Fibroblast of lung (primary cell): ENCODE measurements at regions not wholly inside any gene's neighbourhood (a gene's known extent, or its start where the extent isn't known, plus 50 kb on each side); places are given as distances from the start of the nearest gene placed in this dataset.

Source experiments
- DNase-seq, 2 donors: peaks; one replicate each; pipeline versions ENCODE4 v3.0.0 to v3.0.0-alpha.2; 2010; ENCODE audit warnings: low read depth in 2 of 2
- H2AFZ ChIP-seq: 2 replicates; pipeline ENCODE4 v1.5.1; 2012; ENCODE audit warnings: low read length, control low read depth, inconsistent platforms
- H3K27ac ChIP-seq: 2 replicates; pipeline ENCODE4 v1.5.1; 2011; ENCODE audit warnings: low read length, control low read depth; ENCODE audit not compliant: insufficient read depth
- H3K27me3 ChIP-seq: 2 replicates; pipeline ENCODE4 v1.5.1; 2011; ENCODE audit warnings: mild to moderate bottlenecking, low read length; ENCODE audit not compliant: control insufficient read depth, insufficient read depth
- H3K36me3 ChIP-seq: 2 replicates; pipeline ENCODE4 v1.5.1; 2011; ENCODE audit warnings: low read length; ENCODE audit not compliant: control insufficient read depth, insufficient read depth
- H3K4me1 ChIP-seq: 2 replicates; pipeline ENCODE4 v1.5.1; 2011; ENCODE audit warnings: low read length; ENCODE audit not compliant: control insufficient read depth, insufficient read depth; ENCODE audit errors: extremely low read depth
- H3K4me2 ChIP-seq: 2 replicates; pipeline ENCODE4 v1.5.1; 2011; ENCODE audit warnings: low read length, control low read depth; ENCODE audit not compliant: insufficient read depth; ENCODE audit errors: extremely low read depth
- H3K4me3 ChIP-seq, 4 experiments: fragments of 200-600 bp in 1 of 4; sonication (generic) in 1 of 4; replicated peaks in 1 of 4; 2 replicates each; pipeline ENCODE4 v1.5.1; 2011 to 2016; ENCODE audit warnings: low read length in 4 of 4, low read depth in 3 of 4, mild to moderate bottlenecking in 3 of 4, control low read depth in 2 of 4, inconsistent platforms in 1 of 4, mixed read lengths in 1 of 4; ENCODE audit not compliant: insufficient read depth in 1 of 4; ENCODE audit errors: control extremely low read depth in 1 of 4
- H3K79me2 ChIP-seq: 2 replicates; pipeline ENCODE4 v1.5.1; 2012; ENCODE audit warnings: mild to moderate bottlenecking, low read length, inconsistent platforms; ENCODE audit not compliant: control insufficient read depth, insufficient read depth
- H3K9ac ChIP-seq: 2 replicates; pipeline ENCODE4 v1.5.1; 2011; ENCODE audit warnings: mild to moderate bottlenecking, low read length, control low read depth; ENCODE audit not compliant: insufficient read depth
- H3K9me3 ChIP-seq: 2 replicates; pipeline ENCODE4 v1.5.1; 2012; ENCODE audit warnings: low read depth, low read length; ENCODE audit not compliant: control insufficient read depth, insufficient read depth
- H4K20me1 ChIP-seq: 2 replicates; pipeline ENCODE4 v1.5.1; 2011; ENCODE audit warnings: low read length; ENCODE audit not compliant: control insufficient read depth, insufficient read depth; ENCODE audit errors: extremely low read depth
- EZH2 ChIP-seq: IDR thresholded peaks from 2 replicates; pipeline ENCODE4 v1.5.1; 2012; ENCODE audit warnings: low read length, control low read depth, mild to moderate bottlenecking; ENCODE audit errors: missing control alignments
- TF ChIP-seq, protein P1 (sequence below), 2 donors: IDR thresholded peaks in 1 of 2; conservative IDR thresholded peaks in 1 of 2; 1 replicate in 1 of 2; 2 replicates in 1 of 2; pipeline ENCODE4 v1.5.1; 2011 to 2012; ENCODE audit warnings: low read length in 2 of 2, control low read depth in 1 of 2, inconsistent platforms in 1 of 2, low read depth in 1 of 2, mild to moderate bottlenecking in 1 of 2

DNA sequence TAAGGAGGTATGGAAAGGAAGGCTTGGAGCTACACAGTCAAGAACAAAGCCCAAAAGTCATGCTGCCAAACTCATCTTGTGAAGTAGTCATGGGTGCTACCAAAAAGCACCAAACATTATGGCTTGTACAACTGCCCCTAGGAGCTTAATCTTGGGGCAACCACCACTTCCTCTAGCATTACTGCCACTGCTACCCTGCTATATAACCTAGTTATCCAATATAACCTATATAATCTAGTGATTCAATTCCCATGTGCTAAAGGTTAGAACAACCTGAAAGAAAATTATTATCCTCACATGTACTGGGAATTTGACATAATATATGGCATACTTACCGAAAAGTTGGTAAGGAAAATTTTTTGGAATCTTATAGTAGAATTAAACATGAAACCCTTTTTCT lies 102.6 kb upstream of the RBBP8 start:
- Histone ChIP-seq H4K20me1 (no peaks in the 10 kb centered on the region), H3K4me1 (peaks cover 2% of the 10 kb centered on the region)

DNA sequence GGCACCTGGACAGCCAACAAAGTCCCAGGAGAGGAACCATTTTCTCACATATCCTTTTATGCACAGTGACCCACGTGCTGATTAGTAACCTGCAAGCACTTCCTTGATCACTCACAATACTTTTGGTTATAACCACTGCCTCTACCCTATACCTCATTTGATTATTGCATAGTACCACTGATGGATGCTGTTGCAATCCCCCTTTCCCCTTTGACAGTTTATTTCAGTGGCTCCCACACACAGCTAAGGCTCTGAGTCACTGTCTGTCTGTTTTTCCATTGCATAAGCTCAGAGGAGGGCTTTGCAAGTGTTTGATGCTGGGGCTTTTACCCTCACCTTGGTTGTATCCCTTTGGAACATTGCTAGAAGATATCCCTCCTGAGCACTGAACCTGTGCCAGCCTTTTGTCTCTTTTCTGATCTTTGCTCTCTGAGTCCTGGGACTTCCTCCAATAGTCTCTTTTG lies 101.7 kb upstream of the RBBP8 start:
- H3K36me3 ChIP-seq: no peaks in the 10 kb centered on the region
- peaks cover 2% of the 10 kb centered on the region for H3K4me1 ChIP-seq
- H3K27me3 ChIP-seq: no peaks in the 10 kb centered on the region
- no peak overlapping the region for H3K9ac ChIP-seq
- no peak overlapping the region for H3K4me3 ChIP-seq
- TF ChIP-seq, protein P1, sequence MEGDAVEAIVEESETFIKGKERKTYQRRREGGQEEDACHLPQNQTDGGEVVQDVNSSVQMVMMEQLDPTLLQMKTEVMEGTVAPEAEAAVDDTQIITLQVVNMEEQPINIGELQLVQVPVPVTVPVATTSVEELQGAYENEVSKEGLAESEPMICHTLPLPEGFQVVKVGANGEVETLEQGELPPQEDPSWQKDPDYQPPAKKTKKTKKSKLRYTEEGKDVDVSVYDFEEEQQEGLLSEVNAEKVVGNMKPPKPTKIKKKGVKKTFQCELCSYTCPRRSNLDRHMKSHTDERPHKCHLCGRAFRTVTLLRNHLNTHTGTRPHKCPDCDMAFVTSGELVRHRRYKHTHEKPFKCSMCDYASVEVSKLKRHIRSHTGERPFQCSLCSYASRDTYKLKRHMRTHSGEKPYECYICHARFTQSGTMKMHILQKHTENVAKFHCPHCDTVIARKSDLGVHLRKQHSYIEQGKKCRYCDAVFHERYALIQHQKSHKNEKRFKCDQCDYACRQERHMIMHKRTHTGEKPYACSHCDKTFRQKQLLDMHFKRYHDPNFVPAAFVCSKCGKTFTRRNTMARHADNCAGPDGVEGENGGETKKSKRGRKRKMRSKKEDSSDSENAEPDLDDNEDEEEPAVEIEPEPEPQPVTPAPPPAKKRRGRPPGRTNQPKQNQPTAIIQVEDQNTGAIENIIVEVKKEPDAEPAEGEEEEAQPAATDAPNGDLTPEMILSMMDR (conservative IDR thresholded peaks at IDR 0.05 in 1 of 2, IDR thresholded peaks at IDR 0.05 in 1 of 2; ENCODE audit: low read depth in 1 of 2, low read length in 2 of 2): no peak
- H2AFZ ChIP-seq: no peak overlapping the region
- H4K20me1 ChIP-seq: no peaks in the 10 kb centered on the region
- no peaks in the 10 kb centered on the region for H3K79me2 ChIP-seq
- no peaks in the 10 kb centered on the region for H3K9me3 ChIP-seq
- no peak overlapping the region for H3K27ac ChIP-seq
- peak; percentile 76 to 94 for DNase-seq
- no peak overlapping the region for H3K4me2 ChIP-seq

More for the DNA sequence above, 102.6 kb upstream of the RBBP8 start:
- no peak overlapping the region for H3K9ac ChIP-seq
- no peak overlapping the region for H3K27ac ChIP-seq
- H3K79me2 ChIP-seq: no peaks in the 10 kb centered on the region
- no peak overlapping the region for H3K4me3 ChIP-seq
- no peak overlapping the region for H3K4me2 ChIP-seq
- no peak for DNase-seq
- no peak for TF ChIP-seq EZH2
- TF ChIP-seq, protein P1 (conservative IDR thresholded peaks at IDR 0.05 in 1 of 2, IDR thresholded peaks at IDR 0.05 in 1 of 2; ENCODE audit: low read depth in 1 of 2, low read length in 2 of 2): no peak
- H3K36me3 ChIP-seq: no peaks in the 10 kb centered on the region
- no peaks in the 10 kb centered on the region for H3K9me3 ChIP-seq
- H3K27me3 ChIP-seq: no peaks in the 10 kb centered on the region
- H2AFZ ChIP-seq: no peak overlapping the region

DNA sequence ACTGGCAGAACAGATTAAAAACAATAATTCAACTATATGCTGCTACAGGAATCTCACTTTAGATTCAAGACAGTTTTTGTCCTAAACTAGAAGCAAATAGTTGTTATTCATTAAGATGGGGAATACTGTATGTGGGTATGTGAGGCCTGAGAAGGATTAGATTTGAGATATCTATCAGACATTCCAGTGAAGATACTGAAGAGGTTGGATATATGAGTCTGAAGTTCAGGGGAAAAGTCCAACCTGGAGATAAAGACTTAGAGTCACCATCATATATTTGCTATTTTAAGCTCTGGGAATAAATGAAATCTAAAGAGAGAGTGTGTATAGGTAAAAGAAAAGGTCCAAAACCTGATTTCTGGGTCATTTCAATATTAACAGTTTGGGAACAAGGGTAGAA lies 96.2 kb upstream of the RBBP8 start:
- H3K79me2 ChIP-seq: no peaks in the 10 kb centered on the region
- DNase-seq: no peak
- H3K4me3 ChIP-seq: no peak overlapping the region
- no peaks in the 10 kb centered on the region for H4K20me1 ChIP-seq
- TF ChIP-seq, protein P1 (conservative IDR thresholded peaks at IDR 0.05 in 1 of 2, IDR thresholded peaks at IDR 0.05 in 1 of 2; ENCODE audit: low read depth in 1 of 2, low read length in 2 of 2): no peak
- TF ChIP-seq EZH2: no peak
- no peak overlapping the region for H2AFZ ChIP-seq
- H3K4me1 ChIP-seq: peaks cover 5% of the 10 kb centered on the region
- no peaks in the 10 kb centered on the region for H3K27me3 ChIP-seq
- no peaks in the 10 kb centered on the region for H3K9me3 ChIP-seq
- no peak overlapping the region for H3K9ac ChIP-seq
- no peaks in the 10 kb centered on the region for H3K36me3 ChIP-seq
- H3K4me2 ChIP-seq: no peak overlapping the region
- H3K27ac ChIP-seq: no peak overlapping the region
